HG02981 (cell line): ENCODE measurements at regions not wholly inside any gene's neighbourhood (a gene's known extent, or its start where the extent isn't known, plus 50 kb on each side); places are given as distances from the start of the nearest gene placed in this dataset.
"Not testable (repeated sequence)": the region's sequence is repeated elsewhere in the genome, so short reads cannot be mapped to it uniquely, and the experiment has no call there.

Experiments used
- ATAC-seq: cut with Tn5 transposase; IDR thresholded peaks from one replicate; pipeline ENCODE4 v1.9.1; 2021; ENCODE audit warnings: mild to moderate bottlenecking, moderate library complexity; ENCODE audit not compliant: unreplicated experiment

DNA sequence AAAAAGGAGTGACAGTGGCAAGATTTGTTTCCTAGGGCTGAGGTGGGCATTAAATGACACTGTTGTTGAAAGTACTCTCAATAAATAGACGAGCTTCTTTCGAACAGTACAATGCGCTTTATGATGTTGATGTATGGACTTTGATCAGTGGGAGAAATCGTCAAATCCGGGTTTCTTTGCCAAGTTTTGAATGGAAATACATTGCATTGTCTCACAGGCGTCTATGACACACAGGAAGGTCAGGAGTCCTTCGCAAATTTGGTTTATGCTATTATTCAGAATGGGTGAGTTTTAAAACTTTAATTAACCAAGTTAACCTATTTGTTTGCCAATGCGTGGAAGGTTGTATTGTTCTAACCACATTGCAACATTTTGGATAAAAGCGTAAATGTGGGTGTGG, 547.3 kb upstream of the SLC35B3 start:
- no peak for ATAC-seq

DNA sequence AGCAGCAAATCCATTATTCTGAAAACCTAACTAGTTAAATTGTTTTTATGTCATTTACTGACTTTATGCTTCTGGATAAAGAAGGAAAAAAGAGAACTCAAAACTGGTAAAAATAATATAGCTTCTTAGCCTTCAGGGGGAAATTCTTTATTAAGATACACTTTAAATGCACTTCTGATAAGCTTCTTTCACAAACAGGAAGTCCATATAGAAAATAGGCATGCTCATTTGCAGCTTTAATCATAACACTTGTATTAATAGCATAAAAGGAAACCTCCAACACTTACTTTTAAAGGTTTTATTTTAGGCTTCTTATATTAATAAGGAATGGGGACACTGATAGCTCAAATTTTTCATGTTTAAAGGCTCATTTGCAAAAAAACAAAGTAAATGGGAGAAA, 538.0 kb upstream of the SLC35B3 start:
- no peak for ATAC-seq

DNA sequence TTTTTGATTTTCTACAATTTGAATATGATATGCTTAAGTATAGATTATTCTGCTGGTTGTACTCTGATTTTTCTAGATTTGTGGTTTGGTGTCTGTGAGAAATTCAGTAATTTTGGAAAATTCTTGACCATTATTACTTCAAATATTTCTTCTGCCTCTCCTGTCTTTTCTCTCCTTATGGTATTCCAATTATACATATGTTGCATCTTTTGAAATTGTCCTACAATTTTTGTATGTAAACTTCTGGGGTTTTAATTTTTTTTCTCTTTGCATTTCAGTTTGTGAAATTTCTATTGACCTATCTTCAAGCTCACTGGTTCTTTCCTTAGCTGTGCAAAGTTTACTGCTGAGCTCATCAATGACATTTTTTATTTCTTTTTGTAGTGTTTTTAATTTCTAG, 534.4 kb upstream of the SLC35B3 start:
- no peak for ATAC-seq

DNA sequence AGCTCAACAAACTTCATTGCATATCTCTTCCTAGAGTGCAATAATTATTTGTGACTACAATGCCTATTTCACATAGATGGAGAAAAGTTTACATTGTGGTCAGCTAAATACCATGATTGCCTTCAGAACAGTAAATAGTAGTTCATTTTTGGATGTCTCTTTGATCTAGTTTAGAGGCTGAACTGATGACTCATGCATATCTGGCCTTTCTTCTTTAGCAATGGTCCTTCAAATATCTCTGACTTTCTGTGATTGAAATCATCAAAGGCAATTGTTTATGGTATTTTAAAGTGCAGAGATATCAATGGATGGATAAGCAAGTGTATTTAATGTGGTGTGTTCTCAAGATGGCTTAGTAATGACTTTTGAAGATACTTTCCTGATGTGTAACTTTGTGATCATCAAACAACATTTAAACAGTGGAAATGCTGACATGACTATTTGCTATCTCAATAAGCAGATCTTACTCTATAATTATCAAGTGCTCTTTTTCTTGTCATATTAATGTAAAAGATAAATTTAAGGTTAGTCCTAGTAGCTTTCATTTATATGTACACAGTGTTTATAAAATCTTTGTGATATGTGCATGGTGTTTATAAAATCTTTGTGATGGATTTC, 523.7 kb upstream of the SLC35B3 start:
- no peak for ATAC-seq

DNA sequence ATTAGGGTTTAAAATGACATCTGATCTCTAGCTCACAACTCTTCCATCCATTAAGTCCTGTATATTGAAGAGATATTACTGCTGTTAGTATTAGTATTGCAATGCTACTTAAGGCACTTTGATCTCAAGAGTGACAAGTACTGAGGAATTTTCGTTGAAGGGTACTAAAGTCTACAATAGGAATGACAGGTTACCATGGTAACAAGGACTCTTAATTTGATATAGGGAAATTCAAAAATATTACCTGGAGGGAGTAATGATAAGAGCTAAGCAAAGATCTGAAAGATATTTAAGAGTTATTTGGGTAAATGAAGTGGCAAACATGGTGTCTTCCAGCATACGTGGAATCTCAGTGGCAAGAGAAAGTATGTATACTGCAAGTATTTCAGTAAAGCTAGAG, 518.0 kb upstream of the SLC35B3 start:
- ATAC-seq = no peak

DNA sequence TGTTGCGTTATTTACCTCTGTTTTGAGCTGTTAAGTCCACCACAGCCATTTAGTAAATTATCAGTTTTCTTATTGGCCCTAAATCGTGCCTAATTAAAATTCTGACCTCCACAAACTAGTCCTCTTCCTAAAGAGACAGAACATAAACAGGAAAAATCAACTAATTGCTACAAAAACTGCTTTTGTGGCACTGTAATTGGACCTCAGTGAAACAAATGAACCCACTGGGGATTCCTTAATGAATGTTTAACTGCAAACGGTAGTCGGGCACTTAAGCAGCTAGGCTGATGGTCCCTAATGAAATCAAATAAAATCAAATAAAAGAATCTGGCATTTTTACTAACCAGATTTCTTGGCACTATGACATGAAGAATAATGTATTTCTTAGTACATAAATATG, 513.4 kb upstream of the SLC35B3 start:
- ATAC-seq = no peak

DNA sequence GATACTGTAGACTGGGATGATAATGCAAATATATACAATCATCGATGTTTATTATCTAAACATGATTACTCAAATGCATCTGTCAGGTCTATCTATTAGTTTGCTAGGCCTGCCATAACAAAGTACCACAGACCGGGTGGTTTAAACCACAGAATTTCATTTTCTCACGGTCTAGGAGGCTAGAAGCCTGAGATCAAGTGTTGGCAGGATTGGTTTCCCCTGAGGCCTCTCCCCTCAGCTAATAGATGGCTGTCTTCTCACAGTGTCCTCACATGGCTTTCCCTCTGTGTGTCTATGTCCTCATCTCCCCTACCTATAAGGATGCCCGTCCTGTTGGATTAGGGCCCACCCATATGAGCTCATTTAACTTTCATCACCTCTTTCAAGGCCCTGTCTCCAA, 512.6 kb upstream of the SLC35B3 start:
- ATAC-seq = no peak

DNA sequence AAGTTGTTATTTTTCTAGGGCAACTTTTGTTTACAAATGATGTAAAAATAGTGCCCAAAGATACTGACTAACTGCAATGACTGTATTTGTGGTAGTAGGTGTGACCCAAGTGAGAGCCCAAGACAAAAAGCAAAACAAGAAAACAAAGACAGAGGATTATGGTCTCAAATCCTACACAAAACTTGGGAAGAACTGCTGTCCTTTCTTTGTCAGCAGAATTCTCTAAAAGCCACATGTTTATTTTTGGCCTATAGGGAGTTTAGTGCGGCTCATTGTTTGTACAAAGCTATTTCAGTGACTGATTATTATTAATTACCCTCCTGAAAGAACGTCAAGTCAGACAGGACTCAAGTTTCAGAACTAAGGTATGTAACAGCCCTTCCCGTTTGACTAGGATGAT, 509.2 kb upstream of the SLC35B3 start:
- no peak for ATAC-seq

DNA sequence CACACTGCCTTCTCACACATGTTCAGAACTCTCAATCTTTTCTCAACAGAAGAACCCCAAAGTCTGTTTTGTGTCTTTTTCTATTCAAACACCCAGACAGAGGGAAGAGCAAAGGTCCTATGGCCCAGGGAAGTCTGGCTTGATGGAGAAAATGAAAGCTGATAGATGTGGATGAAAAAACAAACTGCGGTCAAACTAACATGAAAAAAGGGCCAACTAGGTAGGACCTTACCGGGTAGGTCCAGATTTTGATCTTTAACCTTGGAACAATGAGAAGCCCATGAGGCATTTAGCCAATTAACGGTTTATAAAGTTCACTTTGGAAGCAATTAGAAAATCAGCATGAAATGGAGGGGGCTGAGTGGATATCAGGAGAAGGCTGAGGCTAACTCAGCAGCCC, 507.7 kb upstream of the SLC35B3 start:
- ATAC-seq = no peak

DNA sequence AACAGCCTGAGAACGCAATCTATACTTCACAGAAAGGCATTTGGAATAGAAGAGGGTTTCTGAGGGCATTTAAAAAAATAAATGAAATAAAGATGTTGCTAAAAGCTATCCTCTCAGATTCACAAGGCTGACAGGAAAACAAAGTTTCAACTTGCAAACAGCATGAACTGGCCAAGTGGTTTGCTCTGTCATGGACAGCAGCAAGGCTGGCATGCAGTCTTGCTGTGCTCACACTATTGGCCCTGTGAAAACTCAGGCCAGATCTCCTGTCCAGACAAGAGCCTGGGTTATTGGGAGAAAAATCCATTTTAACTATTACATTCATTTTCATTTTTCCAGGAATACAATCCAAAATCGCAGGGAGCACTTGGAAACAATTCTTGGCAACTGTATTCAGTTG, 506.2 kb upstream of the SLC35B3 start:
- ATAC-seq = no peak

DNA sequence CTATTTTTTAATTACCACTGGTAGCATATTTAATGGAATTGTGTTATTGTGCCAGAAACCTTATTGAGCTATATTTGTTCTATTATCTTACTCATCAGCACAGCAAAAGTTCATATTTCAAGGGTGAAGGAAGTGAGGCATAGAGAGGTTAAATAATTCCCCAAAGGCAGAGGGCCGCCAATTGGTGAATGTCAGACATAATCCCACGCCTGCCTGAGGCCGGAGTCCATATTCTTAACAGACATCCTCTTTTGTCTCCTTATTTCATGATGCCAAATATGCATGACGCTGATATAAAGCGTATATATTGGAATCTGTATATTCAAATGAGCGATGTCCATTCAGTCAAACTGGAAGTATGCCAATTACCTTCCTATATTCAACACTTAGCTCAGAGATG, 505.0 kb upstream of the SLC35B3 start:
- no peak for ATAC-seq

DNA sequence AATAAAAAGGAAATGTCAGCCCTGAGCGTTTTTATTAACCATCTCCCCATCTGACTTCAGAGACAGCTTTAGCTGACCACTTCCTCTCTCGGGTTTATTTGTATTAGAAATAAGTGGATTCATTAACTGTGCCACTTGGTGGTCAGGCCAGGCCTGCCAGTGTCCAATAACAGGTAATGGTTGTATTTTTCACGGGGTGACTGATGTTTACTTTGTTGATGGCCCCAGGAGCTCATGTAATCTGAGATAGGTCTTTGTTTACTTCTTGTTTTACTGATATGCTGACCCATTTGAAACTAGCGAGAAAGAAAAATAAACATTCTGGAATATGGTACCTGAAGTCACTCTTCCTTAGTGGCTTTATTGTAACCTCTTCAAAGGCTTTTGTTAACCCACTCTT, 504.3 kb upstream of the SLC35B3 start:
- peak; percentile 53 for ATAC-seq

DNA sequence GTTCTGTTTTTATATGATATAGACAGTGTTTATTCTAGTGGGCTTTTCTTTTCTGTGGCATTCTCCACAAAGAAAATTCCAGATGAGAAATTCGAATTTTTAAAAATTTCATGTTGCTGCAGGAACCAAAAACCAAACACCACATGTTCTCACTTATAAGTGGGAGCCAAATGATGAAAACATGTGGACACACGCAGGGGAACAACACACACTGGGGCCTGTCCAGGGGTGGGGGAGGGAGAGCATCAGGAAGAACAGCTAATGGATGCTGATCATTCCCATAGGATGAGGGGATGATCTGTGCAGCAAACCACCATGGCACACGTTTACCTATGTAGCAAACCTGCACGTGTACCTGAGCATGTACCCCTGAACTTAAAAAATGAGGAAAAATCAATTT, 499.0 kb upstream of the SLC35B3 start:
- ATAC-seq = no peak

DNA sequence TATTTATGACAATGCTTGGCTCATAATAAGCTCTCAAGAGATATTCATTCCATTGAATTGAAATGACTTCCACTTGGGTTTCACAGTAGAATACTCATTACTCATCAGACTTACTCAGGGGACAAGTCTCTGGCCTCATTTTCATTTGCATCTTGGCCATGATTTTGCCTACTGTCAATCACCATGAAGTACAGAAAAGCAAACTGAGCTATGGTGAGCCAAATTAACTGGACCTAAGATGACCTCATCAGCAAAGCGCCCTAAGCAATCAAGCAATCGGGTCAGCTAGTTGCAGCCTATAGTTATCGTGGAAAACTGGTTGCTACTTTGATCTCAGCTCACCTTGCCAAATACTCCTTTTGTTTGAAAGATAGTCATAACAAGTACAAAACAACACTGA, 494.7 kb upstream of the SLC35B3 start:
- no peak for ATAC-seq

DNA sequence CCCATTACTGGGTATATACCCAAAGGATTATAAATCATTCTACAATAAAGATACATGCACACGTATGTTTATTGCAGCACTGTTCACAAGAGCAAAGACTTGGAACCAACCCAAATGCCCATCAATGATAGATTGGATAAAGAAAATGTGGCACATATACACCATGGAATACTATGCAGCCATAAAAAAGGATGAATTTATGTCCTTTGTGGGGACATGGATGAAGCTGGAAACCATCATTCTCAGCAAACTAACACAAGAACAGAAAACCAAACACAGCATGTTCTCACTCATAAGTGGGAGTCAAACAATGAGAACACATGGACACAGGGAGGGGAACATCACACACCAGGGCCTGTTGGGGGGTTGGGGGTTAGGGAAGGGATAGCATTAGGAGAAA, 484.9 kb upstream of the SLC35B3 start:
- ATAC-seq = not testable (repeated sequence)

DNA sequence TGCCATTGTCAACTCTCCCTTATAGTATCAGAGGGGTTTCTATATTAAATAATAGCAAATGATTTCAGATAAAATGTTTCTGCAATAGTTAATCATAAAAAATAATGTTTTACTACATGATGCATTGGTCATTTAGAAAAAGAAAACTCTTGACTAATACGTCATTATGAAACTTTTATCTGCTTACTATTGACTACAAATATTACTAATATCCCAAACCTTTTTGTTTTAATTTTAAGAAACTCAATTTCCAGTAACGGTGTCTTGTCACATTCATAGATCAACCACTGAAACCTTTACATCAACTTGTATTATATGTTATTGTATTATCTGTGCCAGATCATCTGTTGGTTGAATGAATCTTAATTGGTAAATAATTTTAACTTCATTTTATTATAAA, 482.9 kb upstream of the SLC35B3 start:
- no peak for ATAC-seq

DNA sequence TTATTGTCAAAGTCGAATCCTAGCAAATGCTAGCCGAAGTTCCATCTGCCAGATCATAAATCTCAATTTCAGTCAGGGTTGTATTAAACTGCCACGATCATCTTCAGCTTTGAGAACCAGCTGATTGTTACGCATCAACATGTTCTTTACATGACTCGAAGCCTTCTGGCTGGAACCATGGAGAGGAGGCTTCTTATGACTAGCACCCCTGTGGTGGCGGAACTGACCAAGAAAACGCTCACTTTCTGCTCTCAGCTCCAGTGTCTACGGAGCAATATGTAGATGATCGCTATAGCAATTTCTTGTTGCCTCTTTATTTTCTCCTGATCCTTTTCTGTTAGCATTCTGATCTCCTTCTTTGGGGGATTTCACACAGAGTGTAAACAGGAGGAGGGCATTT, 479.4 kb upstream of the SLC35B3 start:
- ATAC-seq = no peak

DNA sequence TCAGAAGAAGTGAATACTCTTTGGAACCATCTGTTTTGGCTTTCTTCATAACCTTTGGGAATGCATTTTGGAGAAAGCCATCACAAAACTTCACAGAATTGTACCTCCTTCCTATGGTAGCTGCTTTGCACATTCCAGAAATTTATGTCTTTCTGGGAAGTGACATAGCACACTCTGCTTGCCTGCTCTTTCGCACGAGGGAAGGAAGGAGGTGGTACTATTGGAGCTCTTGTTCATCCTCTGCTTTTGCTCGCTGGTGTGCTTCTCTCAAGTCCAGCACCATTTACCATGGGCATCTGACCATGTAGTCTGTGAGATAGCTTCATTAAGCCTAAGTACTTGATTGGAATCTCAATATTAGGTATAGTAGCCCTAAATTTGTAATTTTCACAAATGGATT, 473.3 kb upstream of the SLC35B3 start:
- ATAC-seq = no peak

DNA sequence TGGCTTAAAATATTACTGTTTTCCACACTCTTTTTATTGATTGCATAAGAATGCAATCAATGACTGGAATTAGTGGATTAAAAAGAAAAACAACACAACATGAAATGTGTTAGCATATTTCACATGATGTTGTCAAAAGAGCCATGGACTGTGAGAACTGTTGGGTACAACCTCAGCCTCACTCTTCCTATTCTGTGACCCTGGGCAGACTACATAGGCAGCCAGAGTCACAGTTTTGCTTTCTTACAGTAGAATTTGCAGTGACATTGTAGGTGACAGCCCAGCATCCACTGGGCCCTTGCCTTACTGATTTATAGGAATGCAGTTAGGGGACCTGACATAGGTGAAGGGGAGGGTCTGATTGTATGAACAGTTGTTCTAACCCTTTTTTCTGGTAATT, 471.4 kb upstream of the SLC35B3 start:
- ATAC-seq = no peak

DNA sequence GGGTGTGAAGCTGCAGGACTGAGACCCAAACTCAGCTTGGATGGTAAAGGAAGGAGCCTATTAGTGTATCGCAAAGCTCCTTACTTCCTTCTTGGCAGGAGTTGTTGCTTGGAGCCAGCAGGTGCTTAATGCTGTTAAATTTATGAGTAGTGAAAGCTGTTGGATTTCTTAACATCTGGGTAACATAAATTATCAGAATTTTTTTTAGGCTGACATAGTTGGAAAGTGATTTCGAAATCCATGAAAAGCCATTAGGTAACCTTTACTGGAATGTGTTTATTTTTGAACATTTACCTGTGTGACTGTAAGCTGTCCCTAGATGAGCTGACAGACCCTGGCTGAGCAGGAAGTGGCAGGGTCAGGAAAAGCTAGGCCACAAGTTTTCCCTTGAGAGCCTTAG, 470.4 kb upstream of the SLC35B3 start:
- ATAC-seq = no peak

DNA sequence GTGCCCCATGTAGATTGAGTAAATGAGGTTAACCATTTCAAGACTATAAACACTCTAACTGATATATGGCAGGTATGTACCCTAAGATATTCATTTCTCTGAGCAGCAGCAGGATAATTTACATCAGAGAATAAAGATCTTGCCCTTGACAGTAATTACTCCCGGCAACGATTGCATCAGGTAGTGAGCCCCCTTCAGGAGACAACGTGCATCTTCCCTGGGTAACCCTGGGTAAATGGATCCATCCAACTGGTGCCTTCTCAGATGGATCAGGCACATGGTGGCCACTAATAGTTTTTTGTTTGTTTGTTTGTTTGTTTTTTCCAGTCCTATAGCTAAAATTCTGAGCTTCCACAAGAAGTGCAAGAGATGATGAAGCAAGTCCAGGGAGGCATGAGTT, 469.4 kb upstream of the SLC35B3 start:
- no peak for ATAC-seq

DNA sequence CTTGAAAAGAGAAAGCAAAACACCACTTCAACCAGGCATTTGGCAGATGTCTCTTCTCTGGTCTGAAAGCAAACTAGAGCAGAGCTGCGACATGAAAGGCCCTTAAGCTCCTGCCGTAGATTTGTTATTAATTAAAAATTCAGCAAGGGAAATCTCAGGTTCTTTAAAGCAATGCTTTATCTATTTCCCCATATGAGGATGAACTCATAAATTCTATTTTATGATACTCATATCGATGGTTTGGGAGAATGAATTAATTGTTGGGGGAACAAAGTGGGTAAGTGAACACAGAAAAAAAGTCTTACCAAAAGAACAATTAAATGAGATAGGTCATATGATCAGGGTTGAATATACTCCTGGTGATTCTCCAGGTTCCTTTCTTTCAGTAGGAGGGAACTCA, 464.7 kb upstream of the SLC35B3 start:
- no peak for ATAC-seq

DNA sequence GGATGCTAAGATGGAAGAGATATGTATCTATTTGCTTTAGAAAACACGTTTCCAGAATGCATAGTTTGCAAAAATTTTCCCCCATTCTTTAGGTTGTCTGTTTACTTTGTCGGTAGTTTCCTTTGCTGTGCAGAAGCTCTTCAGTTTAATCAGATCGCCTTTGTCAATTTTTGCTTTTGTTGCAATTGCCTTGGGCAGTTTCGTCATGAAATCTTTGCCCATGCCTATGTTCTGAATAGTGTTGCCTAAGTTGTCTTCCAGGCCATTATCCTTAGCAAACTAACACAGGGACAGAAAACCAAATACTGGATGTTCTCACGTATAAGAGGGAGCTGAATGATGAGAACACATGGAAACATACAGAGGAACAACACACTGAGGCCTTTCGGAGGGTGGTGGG, 454.2 kb upstream of the SLC35B3 start:
- no peak for ATAC-seq

DNA sequence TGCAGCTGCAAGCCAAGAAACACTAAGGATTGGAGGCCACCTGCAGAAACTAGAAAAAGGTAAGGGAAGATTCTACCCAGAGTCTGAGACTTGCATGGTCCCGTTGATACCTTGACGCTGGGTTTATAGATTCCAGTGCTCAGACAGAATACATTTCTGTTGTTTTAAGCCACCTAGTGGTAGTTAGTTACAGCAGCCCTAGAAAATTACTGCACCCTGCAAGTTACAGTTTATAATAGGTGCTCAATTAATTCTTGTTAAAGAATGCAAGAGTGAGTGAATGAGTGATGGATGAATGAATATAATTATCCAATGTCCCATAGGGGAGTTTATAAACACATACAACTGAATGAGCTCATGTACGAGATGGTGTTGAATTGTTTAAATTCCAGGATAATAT, 453.1 kb upstream of the SLC35B3 start:
- ATAC-seq = no peak
